CD4-positive, alpha-beta T cell (primary cell): ENCODE measurements at regions not wholly inside any gene's neighbourhood (a gene's known extent, or its start where the extent isn't known, plus 50 kb on each side); places are given as distances from the start of the nearest gene placed in this dataset.

Experiments used
- ATAC-seq: fragments of 200-7000 bp; cut with Tn5 transposase; one replicate; pipeline ENCODE4 v1.10.0; 2022; ENCODE audit warnings: mild to moderate bottlenecking; ENCODE audit not compliant: poor library complexity
- CTCF ChIA-PET: fragments of 350-600 bp; sonication (Branson Sonifier 250); formaldehyde crosslinking; loops from one replicate; lab custom pipeline; 2021; ENCODE audit warnings: antibody characterized with exemption, inconsistent platforms; lab: Charles Lee
- POLR2A ChIA-PET: fragments of 350-600 bp; sonication (Branson Sonifier 250); formaldehyde crosslinking; loops from one replicate; lab custom pipeline; 2021; ENCODE audit warnings: antibody characterized with exemption, inconsistent platforms; lab: Charles Lee
- DNase-seq, 14 experiments: peaks; one replicate each; pipeline ENCODE4 v3.0.0-alpha.2; 2013 to 2020; ENCODE audit warnings: mixed read lengths in 2 of 14
- H3K27ac ChIP-seq, 2 donors: one replicate each; pipeline versions ENCODE4 v1.5.1 to v1.7.0; 2013; ENCODE audit warnings: low read length in 2 of 2, low read depth in 1 of 2, mild to moderate bottlenecking in 1 of 2
- H3K27me3 ChIP-seq, 2 experiments: 1 replicate in 1 of 2; 2 replicates in 1 of 2; pipeline versions ENCODE4 v1.6.1 to v1.7.0; 2013; ENCODE audit warnings: low read length in 2 of 2, control low read depth in 1 of 2, mild to moderate bottlenecking in 1 of 2, moderate library complexity in 1 of 2; ENCODE audit not compliant: insufficient read depth in 2 of 2, control insufficient read depth in 1 of 2
- H3K36me3 ChIP-seq: one replicate; pipeline ENCODE4 v1.6.1; 2013; ENCODE audit warnings: low read length, control low read depth; ENCODE audit not compliant: insufficient read depth
- H3K4me1 ChIP-seq: one replicate; pipeline ENCODE4 v1.6.1; 2013; ENCODE audit warnings: low read length, control low read depth; ENCODE audit not compliant: insufficient read depth
- H3K4me3 ChIP-seq: one replicate; pipeline ENCODE4 v1.5.1; 2013; ENCODE audit warnings: mild to moderate bottlenecking, low read length, moderate library complexity
- H3K9me3 ChIP-seq, 2 experiments: 1 replicate in 1 of 2; 2 replicates in 1 of 2; pipeline versions ENCODE4 v1.6.1 to v1.7.0; 2013; ENCODE audit warnings: low read length in 2 of 2, mild to moderate bottlenecking in 2 of 2, control low read depth in 1 of 2, moderate library complexity in 1 of 2; ENCODE audit not compliant: control insufficient read depth in 1 of 2, insufficient read depth in 1 of 2
- H3K27ac Mint-ChIP-seq: one replicate; pipeline ENCODE4 v1.8.0; 2020; ENCODE audit warnings: mixed read lengths
- H3K27me3 Mint-ChIP-seq: one replicate; pipeline ENCODE4 v1.8.0; 2021; ENCODE audit warnings: mixed read lengths
- H3K36me3 Mint-ChIP-seq: one replicate; pipeline ENCODE4 v1.8.0; 2021; ENCODE audit warnings: low read depth, mixed read lengths
- H3K4me1 Mint-ChIP-seq: one replicate; pipeline ENCODE4 v1.8.0; 2021; ENCODE audit warnings: low read depth, mixed read lengths
- H3K4me3 Mint-ChIP-seq: one replicate; pipeline ENCODE4 v1.8.0; 2020; ENCODE audit warnings: mild to moderate bottlenecking, mixed read lengths
- H3K9me3 Mint-ChIP-seq: one replicate; pipeline ENCODE4 v1.8.0; 2020; ENCODE audit warnings: mixed read lengths
- CTCF ChIP-seq: fragments of 200-600 bp; IDR thresholded peaks from one replicate; pipeline ENCODE4 v1.8.0; 2022; ENCODE audit warnings: antibody characterized with exemption, mild to moderate bottlenecking
- intact Hi-C, 2 experiments: fragments of 100-400 bp; cut with DNase I in 1 of 2; cut with micrococcal nuclease in 1 of 2; formaldehyde crosslinking; loops; one replicate each; pipeline versions ENCODE4 v1.15.1 to v1.9.0; 2023 to 2025; cut with DNase I, micrococcal nuclease

GRCh38 chr2:14700753-14701152, 68.2 kb downstream of the LRATD1 start:
- H3K27me3 Mint-ChIP-seq = no peaks in the 10 kb centered on the region

GRCh38 chr2:14702258-14702657, 69.7 kb downstream of the LRATD1 start:
- CTCF ChIA-PET = no interaction called here
- H3K36me3 ChIP-seq = no peaks in the 10 kb centered on the region
- ATAC-seq = no peak
- Mint-ChIP-seq H3K27ac (no peak overlapping the region), H3K4me3 (no peak overlapping the region), H3K36me3 (no peaks in the 10 kb centered on the region), H3K9me3 (no peaks in the 10 kb centered on the region), H3K4me1 (no peaks in the 10 kb centered on the region), H3K27me3 (no peaks in the 10 kb centered on the region)
- POLR2A ChIA-PET = no interaction called here
- intact Hi-C loops = no loop called here
- no peak for DNase-seq
- no peaks in the 10 kb centered on the region for H3K9me3 ChIP-seq
- no peaks in the 10 kb centered on the region for H3K27me3 ChIP-seq
- H3K4me3 ChIP-seq = no peak overlapping the region
- no peak overlapping the region for H3K27ac ChIP-seq
- TF ChIP-seq CTCF = no peak
- H3K4me1 ChIP-seq = no peaks in the 10 kb centered on the region

More at GRCh38 chr2:14700753-14701152, 68.2 kb downstream of the LRATD1 start:
- Histone ChIP-seq H3K4me3 (no peak overlapping the region), H3K36me3 (no peaks in the 10 kb centered on the region), H3K27ac (no peak overlapping the region), H3K9me3 (no peaks in the 10 kb centered on the region), H3K27me3 (no peaks in the 10 kb centered on the region), H3K4me1 (no peaks in the 10 kb centered on the region)
- intact Hi-C loops = no loop called here
- H3K36me3 Mint-ChIP-seq = no peaks in the 10 kb centered on the region
- no peak overlapping the region for H3K4me3 Mint-ChIP-seq
- DNase-seq = no peak
- no peak for ATAC-seq
- no peak for TF ChIP-seq CTCF
- no peak overlapping the region for H3K27ac Mint-ChIP-seq
- ChIA-PET CTCF (no interaction called here), POLR2A (no interaction called here)
- no peaks in the 10 kb centered on the region for H3K4me1 Mint-ChIP-seq
- no peaks in the 10 kb centered on the region for H3K9me3 Mint-ChIP-seq

GRCh38 chr2:14706201-14706600, 73.7 kb downstream of the LRATD1 start:
- Mint-ChIP-seq H3K4me3 (no peak overlapping the region), H3K27me3 (no peaks in the 10 kb centered on the region), H3K36me3 (no peaks in the 10 kb centered on the region), H3K27ac (no peak overlapping the region), H3K4me1 (no peaks in the 10 kb centered on the region), H3K9me3 (no peaks in the 10 kb centered on the region)
- intact Hi-C loops = no loop called here
- CTCF ChIA-PET = no interaction called here
- no peaks in the 10 kb centered on the region for H3K27me3 ChIP-seq
- H3K4me3 ChIP-seq = no peak overlapping the region
- H3K9me3 ChIP-seq = no peaks in the 10 kb centered on the region
- no peaks in the 10 kb centered on the region for H3K4me1 ChIP-seq
- H3K27ac ChIP-seq = no peak overlapping the region
- ATAC-seq (no peak), DNase-seq (no peak)
- no peak for TF ChIP-seq CTCF
- H3K36me3 ChIP-seq = no peaks in the 10 kb centered on the region
- POLR2A ChIA-PET = no interaction called here
